GM10266 (cell line): ENCODE measurements at regions not wholly inside any gene's neighbourhood (a gene's known extent, or its start where the extent isn't known, plus 50 kb on each side); places are given as distances from the start of the nearest gene placed in this dataset.

Experiments
- DNase-seq: peaks from one replicate; pipeline ENCODE4 v3.0.0; 2012; ENCODE audit errors: extremely low spot score
- CTCF ChIP-seq: IDR thresholded peaks from 2 replicates; pipeline ENCODE4 v1.5.1; 2012; ENCODE audit warnings: mild to moderate bottlenecking, low read depth; ENCODE audit not compliant: control insufficient read depth, insufficient read depth; ENCODE audit errors: missing control alignments

GRCh38 chr2:53067056-53067455, 700.5 kb upstream of the CHAC2 start:
- no peak for DNase-seq
- no peak for TF ChIP-seq CTCF

- TF ChIP-seq CTCF, result no peak
- no peak for DNase-seq
Observed at GRCh38 chr2:53064154-53064553, 703.5 kb upstream of the CHAC2 start.

- TF ChIP-seq CTCF, result no peak
- no peak for DNase-seq
Observed at GRCh38 chr2:53058526-53058925, 709.1 kb upstream of the CHAC2 start.

- TF ChIP-seq CTCF, result no peak
- DNase-seq, result no peak
Observed at GRCh38 chr2:53053937-53054336, 713.7 kb upstream of the CHAC2 start.

- DNase-seq, result no peak
Observed at GRCh38 chr2:53051157-53051556, 716.4 kb upstream of the CHAC2 start.

GRCh38 chr2:53040536-53041229, 726.9 kb upstream of the CHAC2 start:
- no peak for TF ChIP-seq CTCF
- DNase-seq, result no peak

More at GRCh38 chr2:53051157-53051556, 716.4 kb upstream of the CHAC2 start:
- TF ChIP-seq CTCF, result no peak

GRCh38 chr2:53036196-53036595, 731.4 kb upstream of the CHAC2 start:
- DNase-seq, result no peak
- TF ChIP-seq CTCF, result no peak
